ENCODE measurements at regions not wholly inside any gene's neighbourhood (a gene's known extent, or its start where the extent isn't known, plus 50 kb on each side); places are given as distances from the start of the nearest gene placed in this dataset.

DNA sequence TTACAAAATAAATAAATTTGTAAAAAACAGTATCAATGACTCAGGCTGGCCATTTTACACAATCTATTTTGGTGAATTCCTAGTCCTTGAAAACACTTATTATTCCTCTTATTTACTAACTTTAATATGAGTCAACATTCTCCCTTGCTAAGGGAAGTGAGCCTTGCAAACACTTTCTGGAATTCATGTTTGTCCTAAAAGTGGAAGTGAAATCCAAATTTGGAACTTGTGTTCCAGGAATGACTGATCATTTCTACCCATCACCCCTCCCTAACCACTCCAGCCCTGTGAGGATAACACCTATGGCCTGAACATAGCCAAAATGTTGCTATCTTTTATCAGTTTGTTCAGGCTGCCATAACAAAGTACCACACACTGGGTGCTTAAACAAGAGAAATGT, 83.1 kb downstream of the OR5AK2 start:
- no peak for DNase-seq
- POLR2A ChIA-PET = no interaction called here
- Histone ChIP-seq H3K9me3 (ENCODE audit: control extremely low read depth in 1 of 5, control insufficient read depth in 4 of 5, insufficient read depth in 2 of 5, low read depth in 1 of 5, low read length in 4 of 5) (no peaks in the 10 kb centered on the region), H3K4me3 (ENCODE audit: control insufficient read depth in 1 of 7, extremely low read depth in 1 of 7, insufficient read depth in 4 of 7, low read depth in 2 of 7, low read length in 6 of 7) (no peak overlapping the region), H3K27ac (ENCODE audit: insufficient read depth in 1 of 2, low read depth in 1 of 2, low read length in 2 of 2, poor library complexity in 1 of 2, severe bottlenecking in 2 of 2) (no peak overlapping the region), H3K36me3 (ENCODE audit: control insufficient read depth in 4 of 4, insufficient read depth in 4 of 4, low read length in 3 of 4) (no peaks in the 10 kb centered on the region), H3K4me1 (ENCODE audit: control extremely low read depth in 1 of 4, control insufficient read depth in 4 of 4, insufficient read depth in 4 of 4, low read length in 3 of 4) (no peaks in the 10 kb centered on the region), H3K27me3 (replicated peaks in 2 of 5; ENCODE audit: control insufficient read depth in 4 of 5, insufficient read depth in 5 of 5, low read length in 4 of 5) (peaks cover 0 to 2% (median 0%) of the 10 kb centered on the region in 5 experiments)
- CTCF ChIA-PET = no interaction called here

DNA sequence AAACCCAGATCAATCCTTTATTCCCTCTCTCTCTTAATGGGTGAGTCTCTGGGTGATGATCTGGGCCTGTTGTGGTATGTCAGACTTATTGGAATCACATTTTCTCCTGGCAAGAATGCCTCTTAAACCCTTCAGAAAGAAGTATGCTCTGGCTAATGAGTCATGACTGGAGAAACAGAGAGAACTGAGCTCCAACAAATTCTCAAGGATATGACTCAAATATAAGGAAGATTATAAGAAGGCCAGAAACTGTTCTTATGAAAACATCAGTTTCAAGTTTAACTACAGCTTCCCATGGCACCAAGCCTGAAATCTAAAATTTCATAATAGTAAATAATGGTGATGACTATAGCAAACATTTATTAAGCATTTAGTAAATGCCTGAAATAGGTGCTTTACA, 83.9 kb downstream of the OR5AK2 start:
- Histone ChIP-seq H3K36me3 (ENCODE audit: control insufficient read depth in 4 of 4, insufficient read depth in 4 of 4, low read length in 3 of 4) (no peaks in the 10 kb centered on the region), H3K4me3 (ENCODE audit: control insufficient read depth in 1 of 7, extremely low read depth in 1 of 7, insufficient read depth in 4 of 7, low read depth in 2 of 7, low read length in 6 of 7) (no peak overlapping the region), H3K27ac (ENCODE audit: insufficient read depth in 1 of 2, low read depth in 1 of 2, low read length in 2 of 2, poor library complexity in 1 of 2, severe bottlenecking in 2 of 2) (no peak overlapping the region), H3K4me1 (ENCODE audit: control extremely low read depth in 1 of 4, control insufficient read depth in 4 of 4, insufficient read depth in 4 of 4, low read length in 3 of 4) (no peaks in the 10 kb centered on the region), H3K9me3 (ENCODE audit: control extremely low read depth in 1 of 5, control insufficient read depth in 4 of 5, insufficient read depth in 2 of 5, low read depth in 1 of 5, low read length in 4 of 5) (no peaks in the 10 kb centered on the region), H3K27me3 (replicated peaks in 2 of 5; ENCODE audit: control insufficient read depth in 4 of 5, insufficient read depth in 5 of 5, low read length in 4 of 5) (peaks cover 0 to 2% (median 0%) of the 10 kb centered on the region in 5 experiments)
- POLR2A ChIA-PET = no interaction called here
- no peak for DNase-seq
- CTCF ChIA-PET = no interaction called here

DNA sequence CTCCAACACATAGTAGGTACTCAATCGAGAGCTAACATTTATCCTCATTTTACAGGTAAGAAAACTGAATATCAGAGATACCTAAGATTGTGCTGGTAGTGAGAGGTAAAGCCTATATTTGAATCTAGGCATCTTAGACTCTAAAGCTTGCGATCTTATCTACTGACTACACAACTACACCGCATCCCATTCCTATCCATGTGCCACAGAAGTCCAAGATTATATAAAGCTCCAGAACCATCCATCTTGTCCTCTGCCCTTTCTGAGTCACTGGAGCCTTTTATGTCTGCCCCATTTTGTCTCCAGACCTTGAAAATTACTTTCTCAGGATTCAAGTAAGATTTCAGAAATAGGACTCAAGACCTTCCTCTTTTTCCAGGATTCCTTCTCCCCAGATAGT, 84.4 kb downstream of the OR5AK2 start:
- Histone ChIP-seq H3K27ac (ENCODE audit: insufficient read depth in 1 of 2, low read depth in 1 of 2, low read length in 2 of 2, poor library complexity in 1 of 2, severe bottlenecking in 2 of 2) (no peak overlapping the region), H3K4me3 (ENCODE audit: control insufficient read depth in 1 of 7, extremely low read depth in 1 of 7, insufficient read depth in 4 of 7, low read depth in 2 of 7, low read length in 6 of 7) (no peak overlapping the region), H3K36me3 (ENCODE audit: control insufficient read depth in 4 of 4, insufficient read depth in 4 of 4, low read length in 3 of 4) (no peaks in the 10 kb centered on the region), H3K27me3 (replicated peaks in 2 of 5; ENCODE audit: control insufficient read depth in 4 of 5, insufficient read depth in 5 of 5, low read length in 4 of 5) (peaks cover 0 to 2% (median 0%) of the 10 kb centered on the region in 5 experiments), H3K4me1 (ENCODE audit: control extremely low read depth in 1 of 4, control insufficient read depth in 4 of 4, insufficient read depth in 4 of 4, low read length in 3 of 4) (no peaks in the 10 kb centered on the region), H3K9me3 (ENCODE audit: control extremely low read depth in 1 of 5, control insufficient read depth in 4 of 5, insufficient read depth in 2 of 5, low read depth in 1 of 5, low read length in 4 of 5) (no peaks in the 10 kb centered on the region)
- WGBS (ENCODE audit: insufficient coverage) = 100% methylated on average over 1 of the region's 3 CpGs
- ChIA-PET CTCF (no interaction called here), POLR2A (no interaction called here)
- no peak for DNase-seq

DNA sequence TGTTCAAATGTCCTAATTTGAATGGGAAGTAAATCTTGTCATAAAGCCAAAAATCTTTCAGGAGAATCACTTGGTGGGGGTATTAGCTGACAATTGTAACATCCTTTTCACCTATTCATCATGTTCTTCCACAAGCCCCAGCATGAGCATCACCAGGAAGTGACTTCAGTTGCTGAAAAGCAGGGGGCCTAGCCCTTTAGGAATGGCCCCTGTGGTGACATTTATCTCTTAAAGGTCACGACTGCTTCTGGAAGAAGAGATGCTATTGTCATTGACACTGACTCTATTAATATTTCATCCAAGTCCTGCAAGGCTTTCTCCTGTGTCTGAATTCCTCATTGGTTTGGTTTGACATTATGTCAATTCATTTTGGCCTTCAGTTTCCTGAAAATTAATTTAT, 92.6 kb downstream of the OR5AK2 start:
- H3K4me1 ChIP-seq (ENCODE audit: control extremely low read depth in 1 of 4, control insufficient read depth in 4 of 4, insufficient read depth in 4 of 4, low read length in 3 of 4) = no peaks in the 10 kb centered on the region
- DNase-seq = no peak
- H3K27ac ChIP-seq (ENCODE audit: insufficient read depth in 1 of 2, low read depth in 1 of 2, low read length in 2 of 2, poor library complexity in 1 of 2, severe bottlenecking in 2 of 2) = no peak overlapping the region
- ChIA-PET CTCF (no interaction called here), POLR2A (no interaction called here)
- no peaks in the 10 kb centered on the region for H3K36me3 ChIP-seq (ENCODE audit: control insufficient read depth in 4 of 4, insufficient read depth in 4 of 4, low read length in 3 of 4)
- 88% methylated on average over 1 of the region's 1 CpG for WGBS (ENCODE audit: insufficient coverage)
- peaks cover 0 to 1% (median 0%) of the 10 kb centered on the region in 5 experiments for H3K27me3 ChIP-seq (replicated peaks in 2 of 5; ENCODE audit: control insufficient read depth in 4 of 5, insufficient read depth in 5 of 5, low read length in 4 of 5)
- no peaks in the 10 kb centered on the region for H3K9me3 ChIP-seq (ENCODE audit: control extremely low read depth in 1 of 5, control insufficient read depth in 4 of 5, insufficient read depth in 2 of 5, low read depth in 1 of 5, low read length in 4 of 5)
- H3K4me3 ChIP-seq (ENCODE audit: control insufficient read depth in 1 of 7, extremely low read depth in 1 of 7, insufficient read depth in 4 of 7, low read depth in 2 of 7, low read length in 6 of 7) = no peak overlapping the region

DNA sequence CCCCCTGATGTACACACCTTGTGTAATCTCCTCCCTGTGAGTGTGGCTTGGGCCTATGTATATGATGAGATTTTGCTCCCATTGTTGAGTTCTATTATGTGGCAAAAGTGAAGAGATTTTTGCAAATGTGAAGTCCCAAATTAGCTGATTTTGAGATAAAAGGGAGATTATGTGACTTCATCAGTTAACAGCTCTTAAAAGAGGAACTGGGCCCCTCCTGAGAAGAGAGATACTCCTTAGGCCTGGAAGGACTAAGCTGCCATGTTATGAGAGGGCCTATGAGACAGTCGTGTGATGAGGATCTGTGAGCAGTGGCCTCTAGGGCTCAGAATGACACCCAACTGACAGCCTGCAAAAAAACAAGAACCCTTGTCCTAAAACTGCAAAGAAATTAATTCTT, 93.4 kb downstream of the OR5AK2 start:
- ChIA-PET POLR2A (no interaction called here), CTCF (interaction anchor here (0.7 kb wide), 1 partner anchor 242 kb away, joined by 3 read pairs; no protein-coding TSS in a partner anchor)
- Histone ChIP-seq H3K9me3 (ENCODE audit: control extremely low read depth in 1 of 5, control insufficient read depth in 4 of 5, insufficient read depth in 2 of 5, low read depth in 1 of 5, low read length in 4 of 5) (no peaks in the 10 kb centered on the region), H3K27me3 (replicated peaks in 2 of 5; ENCODE audit: control insufficient read depth in 4 of 5, insufficient read depth in 5 of 5, low read length in 4 of 5) (peaks cover 0 to 1% (median 0%) of the 10 kb centered on the region in 5 experiments), H3K4me3 (ENCODE audit: control insufficient read depth in 1 of 7, extremely low read depth in 1 of 7, insufficient read depth in 4 of 7, low read depth in 2 of 7, low read length in 6 of 7) (no peak overlapping the region), H3K27ac (ENCODE audit: insufficient read depth in 1 of 2, low read depth in 1 of 2, low read length in 2 of 2, poor library complexity in 1 of 2, severe bottlenecking in 2 of 2) (no peak overlapping the region), H3K4me1 (ENCODE audit: control extremely low read depth in 1 of 4, control insufficient read depth in 4 of 4, insufficient read depth in 4 of 4, low read length in 3 of 4) (no peaks in the 10 kb centered on the region), H3K36me3 (ENCODE audit: control insufficient read depth in 4 of 4, insufficient read depth in 4 of 4, low read length in 3 of 4) (no peaks in the 10 kb centered on the region)
- no peak for DNase-seq
- 100% methylated on average over 1 of the region's 1 CpG for WGBS (ENCODE audit: insufficient coverage)

DNA sequence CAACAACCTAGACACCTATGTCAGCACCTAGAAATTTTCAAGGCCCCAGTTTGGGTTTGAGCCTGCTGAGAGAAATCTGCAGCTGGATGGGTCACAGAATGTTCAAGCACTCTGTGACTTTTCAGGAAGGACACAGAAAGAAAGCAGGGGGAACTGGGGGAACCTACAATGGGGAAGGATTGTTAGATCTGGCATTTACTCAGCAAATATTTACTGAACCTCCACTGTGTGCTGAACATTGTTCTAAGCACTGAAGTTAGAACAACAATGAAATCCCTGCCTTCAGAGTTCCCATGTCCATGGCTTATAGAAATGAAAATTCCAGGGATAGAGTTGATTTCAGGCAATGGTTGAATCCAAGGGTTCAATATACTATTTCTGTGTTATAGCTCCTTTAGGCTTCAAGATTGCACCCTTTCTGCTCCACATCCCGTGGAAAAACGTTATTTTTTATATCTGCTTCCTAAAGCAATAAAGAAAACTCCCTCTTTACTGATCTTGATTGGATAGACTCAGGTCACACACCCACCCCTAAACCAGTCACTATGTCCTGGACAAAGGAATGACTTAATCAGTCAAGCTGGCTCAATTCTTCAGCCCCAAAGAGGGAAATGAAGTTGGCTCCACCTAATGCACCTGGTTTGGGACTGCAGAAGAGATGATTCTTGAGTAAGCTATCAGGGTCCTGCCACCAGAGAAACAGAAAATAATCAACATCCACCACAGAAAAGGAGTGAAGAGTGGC, 95.1 kb downstream of the OR5AK2 start:
- Histone ChIP-seq H3K27me3 (replicated peaks in 2 of 5; ENCODE audit: control insufficient read depth in 4 of 5, insufficient read depth in 5 of 5, low read length in 4 of 5) (peaks cover 0 to 10% (median 7%) of the 10 kb centered on the region in 5 experiments), H3K4me3 (ENCODE audit: control insufficient read depth in 1 of 7, extremely low read depth in 1 of 7, insufficient read depth in 4 of 7, low read depth in 2 of 7, low read length in 6 of 7) (no peak overlapping the region), H3K9me3 (ENCODE audit: control extremely low read depth in 1 of 5, control insufficient read depth in 4 of 5, insufficient read depth in 2 of 5, low read depth in 1 of 5, low read length in 4 of 5) (no peaks in the 10 kb centered on the region), H3K4me1 (ENCODE audit: control extremely low read depth in 1 of 4, control insufficient read depth in 4 of 4, insufficient read depth in 4 of 4, low read length in 3 of 4) (no peaks in the 10 kb centered on the region), H3K27ac (ENCODE audit: insufficient read depth in 1 of 2, low read depth in 1 of 2, low read length in 2 of 2, poor library complexity in 1 of 2, severe bottlenecking in 2 of 2) (no peak overlapping the region), H3K36me3 (ENCODE audit: control insufficient read depth in 4 of 4, insufficient read depth in 4 of 4, low read length in 3 of 4) (no peaks in the 10 kb centered on the region)
- 93% methylated on average over 2 of the region's 2 CpGs for WGBS (ENCODE audit: insufficient coverage)
- POLR2A ChIA-PET = no interaction called here
- CTCF ChIA-PET = no interaction called here
- no peak for DNase-seq

DNA sequence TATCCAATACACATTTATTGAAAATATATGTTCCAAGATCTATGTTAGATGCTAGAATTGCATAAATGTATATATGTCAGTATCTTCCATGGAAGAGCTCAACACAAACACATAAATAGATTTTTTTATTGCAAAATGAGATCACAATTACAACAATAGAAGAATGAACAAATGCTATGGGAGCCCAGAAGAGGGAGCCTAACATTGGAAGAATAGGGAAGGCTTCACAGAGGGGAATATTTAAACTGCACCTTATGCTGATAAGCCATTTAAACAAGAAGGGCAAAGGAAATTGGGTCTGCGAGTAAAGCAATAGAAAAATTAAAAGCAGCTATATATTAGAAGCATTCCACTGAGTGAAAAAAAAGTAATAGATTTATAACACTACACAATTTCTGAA, 96.1 kb upstream of the LRRC55 start:
- peak in 1 of 3 donors; percentile 2 for DNase-seq
- Histone ChIP-seq H3K9me3 (ENCODE audit: control extremely low read depth in 1 of 5, control insufficient read depth in 4 of 5, insufficient read depth in 2 of 5, low read depth in 1 of 5, low read length in 4 of 5) (no peaks in the 10 kb centered on the region), H3K27me3 (replicated peaks in 2 of 5; ENCODE audit: control insufficient read depth in 4 of 5, insufficient read depth in 5 of 5, low read length in 4 of 5) (peaks cover 0 to 20% (median 7%) of the 10 kb centered on the region in 5 experiments), H3K4me3 (ENCODE audit: control insufficient read depth in 1 of 7, extremely low read depth in 1 of 7, insufficient read depth in 4 of 7, low read depth in 2 of 7, low read length in 6 of 7) (no peak overlapping the region), H3K4me1 (ENCODE audit: control extremely low read depth in 1 of 4, control insufficient read depth in 4 of 4, insufficient read depth in 4 of 4, low read length in 3 of 4) (no peaks in the 10 kb centered on the region), H3K36me3 (ENCODE audit: control insufficient read depth in 4 of 4, insufficient read depth in 4 of 4, low read length in 3 of 4) (no peaks in the 10 kb centered on the region), H3K27ac (ENCODE audit: insufficient read depth in 1 of 2, low read depth in 1 of 2, low read length in 2 of 2, poor library complexity in 1 of 2, severe bottlenecking in 2 of 2) (no peak overlapping the region)
- ChIA-PET CTCF (no interaction called here), POLR2A (no interaction called here)
- WGBS (ENCODE audit: insufficient coverage) = no CpG with 5 or more reads among the region's 1 CpG
